GM12891 (cell line): ENCODE measurements at regions not wholly inside any gene's neighbourhood (a gene's known extent, or its start where the extent isn't known, plus 50 kb on each side); places are given as distances from the start of the nearest gene placed in this dataset.

ENCODE experiments used
- PAX5 ChIP-seq: IDR thresholded peaks from 2 replicates; pipeline ENCODE4 v1.6.1; 2011; ENCODE audit warnings: low read length, moderate library complexity, mild to moderate bottlenecking; ENCODE audit not compliant: insufficient read depth, severe bottlenecking
- POLR2A ChIP-seq: IDR thresholded peaks from 2 replicates; pipeline ENCODE4 v1.6.1; 2011; ENCODE audit warnings: low read depth, low read length, control low read depth
- POLR2AphosphoS5 ChIP-seq: IDR thresholded peaks from 2 replicates; pipeline ENCODE4 v1.6.1; 2011; ENCODE audit warnings: low read depth, low read length, control low read depth
- POU2F2 ChIP-seq: IDR thresholded peaks from 2 replicates; pipeline ENCODE4 v1.6.1; 2011; ENCODE audit warnings: low read depth, mild to moderate bottlenecking, control low read depth, low read length, moderate library complexity
- SPI1 ChIP-seq: IDR thresholded peaks from 2 replicates; pipeline ENCODE4 v1.6.1; 2011; ENCODE audit warnings: low read depth, low read length, control low read depth
- TAF1 ChIP-seq: IDR thresholded peaks from 2 replicates; pipeline ENCODE4 v1.6.1; 2011; ENCODE audit warnings: low read depth, low read length, control low read depth

DNA sequence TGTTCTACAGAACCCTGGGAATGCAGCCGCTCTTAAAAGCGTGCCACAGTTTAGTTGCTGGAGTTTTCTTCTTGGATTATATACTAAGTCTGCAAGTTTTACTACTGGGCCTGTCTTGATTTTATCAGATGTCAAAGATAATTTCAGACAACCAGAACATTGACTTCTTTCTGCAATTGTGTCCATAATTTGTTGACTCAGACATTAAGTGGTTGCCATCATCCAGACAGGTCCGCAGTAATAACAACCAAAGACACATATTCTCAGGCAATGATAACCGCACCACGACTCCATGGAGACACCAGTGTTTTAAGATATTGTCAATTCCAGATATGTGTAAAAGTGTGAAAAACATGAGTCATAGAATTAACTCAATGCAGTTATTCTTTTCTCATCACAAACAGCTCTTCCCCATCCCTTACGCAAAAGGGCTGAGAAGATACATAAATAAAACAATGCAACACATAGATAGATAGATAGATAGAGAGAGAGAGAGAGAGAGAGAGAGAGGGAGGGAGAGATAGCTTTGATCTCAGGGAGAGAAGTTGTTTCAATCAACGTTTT is 90.4 kb upstream of the FMN2 start:
- no peak for TF ChIP-seq POLR2A
- no peak for TF ChIP-seq POLR2AphosphoS5
- TF ChIP-seq TAF1: no peak
- no peak for TF ChIP-seq POU2F2
- no peak for TF ChIP-seq SPI1
- TF ChIP-seq PAX5: no peak
